ENCODE measurements at regions not wholly inside any gene's neighbourhood (a gene's known extent, or its start where the extent isn't known, plus 50 kb on each side); places are given as distances from the start of the nearest gene placed in this dataset.

DNA sequence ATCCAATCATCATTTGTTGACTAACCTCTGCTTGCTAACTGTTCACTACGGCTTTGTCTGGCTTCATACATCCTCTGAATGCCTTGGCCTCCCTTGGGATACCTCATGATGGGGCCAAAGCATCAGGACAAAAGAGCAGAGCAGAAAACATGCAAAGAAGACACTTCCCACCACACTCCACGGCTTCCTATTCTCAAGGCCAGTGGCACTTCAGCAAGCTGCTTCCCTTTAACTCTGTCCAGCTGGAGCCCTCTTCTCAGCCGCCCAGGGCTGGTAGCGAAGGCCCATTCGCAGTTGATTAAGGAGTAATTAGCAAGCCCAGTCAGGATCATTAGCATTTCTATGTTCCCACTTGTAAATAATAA is 224.3 kb upstream of the FGGY start:
- no peaks in the 10 kb centered on the region for H3K36me3 ChIP-seq (ENCODE audit: control insufficient read depth in 5 of 5, insufficient read depth in 5 of 5, low read length in 5 of 5)
- no peak overlapping the region for H3K9ac ChIP-seq (ENCODE audit: low read length in 5 of 5)
- H3K27ac ChIP-seq (ENCODE audit: low read depth, low read length), result peak overlapping the region; percentile 24
- H3K27me3 ChIP-seq (ENCODE audit: control insufficient read depth in 5 of 5, insufficient read depth in 4 of 5, low read length in 5 of 5), result no peaks in the 10 kb centered on the region
- H3K4me3 ChIP-seq (ENCODE audit: low read depth in 1 of 5, low read length in 5 of 5), result no peak overlapping the region
- H3K9me3 ChIP-seq (ENCODE audit: control insufficient read depth in 5 of 5, low read length in 5 of 5), result no peaks in the 10 kb centered on the region
- peaks cover 0 to 21% (median 6%) of the 10 kb centered on the region in 5 donors for H3K4me1 ChIP-seq (ENCODE audit: control insufficient read depth in 5 of 5, insufficient read depth in 5 of 5, low read length in 5 of 5)

DNA sequence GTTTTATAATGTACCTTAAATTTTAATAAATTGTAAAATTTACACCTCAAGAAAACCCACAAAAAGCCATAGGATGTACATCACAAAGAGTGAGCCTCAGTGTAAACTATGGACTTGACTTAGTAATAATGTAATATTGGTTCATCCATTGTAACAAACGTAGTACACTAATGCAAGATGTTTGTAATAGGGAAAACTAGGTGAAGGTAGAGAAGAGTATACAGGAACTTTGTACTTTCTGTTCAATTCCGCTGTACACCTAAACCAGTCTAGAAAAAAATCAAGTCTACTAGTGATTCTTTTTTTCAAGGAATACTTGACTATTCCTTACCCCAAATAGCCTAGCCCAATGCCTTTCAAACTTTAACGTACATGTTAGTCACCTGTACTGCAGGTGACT is 222.3 kb upstream of the FGGY start:
- Histone ChIP-seq H3K27ac (ENCODE audit: low read depth, low read length) (no peak overlapping the region), H3K9ac (ENCODE audit: low read length in 5 of 5) (no peak overlapping the region), H3K4me3 (ENCODE audit: low read depth in 1 of 5, low read length in 5 of 5) (no peak overlapping the region), H3K4me1 (ENCODE audit: control insufficient read depth in 5 of 5, insufficient read depth in 5 of 5, low read length in 5 of 5) (peaks cover 2 to 22% (median 6%) of the 10 kb centered on the region in 5 donors), H3K9me3 (ENCODE audit: control insufficient read depth in 5 of 5, low read length in 5 of 5) (no peaks in the 10 kb centered on the region), H3K36me3 (ENCODE audit: control insufficient read depth in 5 of 5, insufficient read depth in 5 of 5, low read length in 5 of 5) (no peaks in the 10 kb centered on the region), H3K27me3 (ENCODE audit: control insufficient read depth in 5 of 5, insufficient read depth in 4 of 5, low read length in 5 of 5) (no peaks in the 10 kb centered on the region)

DNA sequence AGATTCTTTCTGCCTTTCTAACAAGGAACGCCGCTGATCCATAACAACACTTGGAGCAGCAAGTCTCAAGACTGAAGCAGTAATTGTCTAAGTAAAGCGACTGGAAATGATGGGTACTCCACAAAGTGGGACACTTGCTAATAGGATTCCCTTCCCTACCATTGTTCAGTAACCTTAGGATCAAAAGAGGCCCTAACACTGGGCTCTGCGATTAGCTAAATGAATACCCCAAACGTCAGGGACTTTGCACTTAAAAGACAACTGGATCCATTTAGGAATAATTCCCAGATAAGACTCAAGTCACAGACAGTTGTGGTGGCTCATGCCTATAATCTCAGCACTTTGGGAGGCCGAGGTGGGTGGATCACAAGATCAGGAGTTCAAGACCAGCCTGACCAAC is 221.9 kb upstream of the FGGY start:
- Histone ChIP-seq H3K27ac (ENCODE audit: low read depth, low read length) (no peak overlapping the region), H3K9ac (ENCODE audit: low read length in 5 of 5) (no peak overlapping the region), H3K9me3 (ENCODE audit: control insufficient read depth in 5 of 5, low read length in 5 of 5) (no peaks in the 10 kb centered on the region), H3K36me3 (ENCODE audit: control insufficient read depth in 5 of 5, insufficient read depth in 5 of 5, low read length in 5 of 5) (no peaks in the 10 kb centered on the region), H3K4me3 (ENCODE audit: low read depth in 1 of 5, low read length in 5 of 5) (no peak overlapping the region), H3K4me1 (ENCODE audit: control insufficient read depth in 5 of 5, insufficient read depth in 5 of 5, low read length in 5 of 5) (peaks cover 2 to 26% (median 9%) of the 10 kb centered on the region in 5 donors), H3K27me3 (ENCODE audit: control insufficient read depth in 5 of 5, insufficient read depth in 4 of 5, low read length in 5 of 5) (no peaks in the 10 kb centered on the region)

DNA sequence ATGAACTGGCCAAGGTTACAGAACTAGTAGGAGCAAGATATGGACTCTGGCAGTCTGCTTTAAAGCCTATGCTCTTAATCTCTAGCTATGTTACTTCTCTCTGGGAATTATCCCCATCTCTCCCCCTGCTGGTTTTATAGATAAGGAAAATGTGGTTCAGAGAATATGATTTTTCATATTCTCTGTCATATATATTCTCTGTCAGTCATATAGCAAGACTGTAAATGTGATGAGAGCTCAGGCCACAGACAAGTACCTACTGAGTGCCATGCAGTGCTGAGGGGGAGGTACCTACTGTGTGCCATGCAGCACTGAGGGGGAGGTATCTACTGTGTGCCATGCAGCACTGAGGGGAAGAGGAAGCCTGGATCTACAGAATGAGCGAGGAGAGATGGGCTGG is 220.3 kb upstream of the FGGY start:
- H3K9me3 ChIP-seq (ENCODE audit: control insufficient read depth in 5 of 5, low read length in 5 of 5), result no peaks in the 10 kb centered on the region
- no peak overlapping the region for H3K9ac ChIP-seq (ENCODE audit: low read length in 5 of 5)
- H3K27me3 ChIP-seq (ENCODE audit: control insufficient read depth in 5 of 5, insufficient read depth in 4 of 5, low read length in 5 of 5), result no peaks in the 10 kb centered on the region
- no peaks in the 10 kb centered on the region for H3K36me3 ChIP-seq (ENCODE audit: control insufficient read depth in 5 of 5, insufficient read depth in 5 of 5, low read length in 5 of 5)
- peaks cover 2 to 21% (median 7%) of the 10 kb centered on the region in 5 donors for H3K4me1 ChIP-seq (ENCODE audit: control insufficient read depth in 5 of 5, insufficient read depth in 5 of 5, low read length in 5 of 5)
- no peak overlapping the region for H3K27ac ChIP-seq (ENCODE audit: low read depth, low read length)
- H3K4me3 ChIP-seq (ENCODE audit: low read depth in 1 of 5, low read length in 5 of 5), result no peak overlapping the region

DNA sequence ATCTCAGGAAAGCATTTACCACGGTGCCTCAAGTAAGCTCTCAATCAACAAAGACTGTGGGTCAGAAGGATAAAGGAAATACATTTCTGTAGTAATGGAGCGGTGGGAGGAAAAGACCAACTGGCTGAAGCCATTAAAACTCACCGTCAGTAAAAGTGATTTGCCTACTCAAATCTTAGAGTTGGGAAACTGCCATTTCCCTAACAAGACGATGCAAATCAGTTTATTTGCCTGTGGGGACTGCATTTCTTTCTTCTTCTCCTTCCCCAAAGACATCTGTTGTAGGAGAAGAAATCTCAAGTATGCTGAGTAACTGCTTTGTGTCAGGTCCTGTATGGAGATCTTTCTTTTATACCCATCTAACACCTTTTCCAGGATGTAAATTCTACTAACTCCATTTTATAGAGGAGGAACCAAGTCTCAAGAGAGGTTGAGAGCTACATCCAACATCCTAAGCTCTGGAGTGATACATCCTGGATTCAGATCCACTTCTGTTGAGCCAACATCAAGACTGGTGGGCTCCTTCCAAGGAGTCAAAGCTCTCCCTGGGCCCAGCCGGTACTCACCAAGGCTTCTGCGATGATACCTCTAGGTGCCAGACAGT is 219.3 kb upstream of the FGGY start:
- Histone ChIP-seq H3K4me1 (ENCODE audit: control insufficient read depth in 5 of 5, insufficient read depth in 5 of 5, low read length in 5 of 5) (peaks cover 0 to 12% (median 7%) of the 10 kb centered on the region in 5 donors), H3K4me3 (ENCODE audit: low read depth in 1 of 5, low read length in 5 of 5) (no peak overlapping the region), H3K27me3 (ENCODE audit: control insufficient read depth in 5 of 5, insufficient read depth in 4 of 5, low read length in 5 of 5) (no peaks in the 10 kb centered on the region), H3K36me3 (ENCODE audit: control insufficient read depth in 5 of 5, insufficient read depth in 5 of 5, low read length in 5 of 5) (no peaks in the 10 kb centered on the region), H3K27ac (ENCODE audit: low read depth, low read length) (no peak overlapping the region), H3K9me3 (ENCODE audit: control insufficient read depth in 5 of 5, low read length in 5 of 5) (no peaks in the 10 kb centered on the region), H3K9ac (ENCODE audit: low read length in 5 of 5) (no peak overlapping the region)

DNA sequence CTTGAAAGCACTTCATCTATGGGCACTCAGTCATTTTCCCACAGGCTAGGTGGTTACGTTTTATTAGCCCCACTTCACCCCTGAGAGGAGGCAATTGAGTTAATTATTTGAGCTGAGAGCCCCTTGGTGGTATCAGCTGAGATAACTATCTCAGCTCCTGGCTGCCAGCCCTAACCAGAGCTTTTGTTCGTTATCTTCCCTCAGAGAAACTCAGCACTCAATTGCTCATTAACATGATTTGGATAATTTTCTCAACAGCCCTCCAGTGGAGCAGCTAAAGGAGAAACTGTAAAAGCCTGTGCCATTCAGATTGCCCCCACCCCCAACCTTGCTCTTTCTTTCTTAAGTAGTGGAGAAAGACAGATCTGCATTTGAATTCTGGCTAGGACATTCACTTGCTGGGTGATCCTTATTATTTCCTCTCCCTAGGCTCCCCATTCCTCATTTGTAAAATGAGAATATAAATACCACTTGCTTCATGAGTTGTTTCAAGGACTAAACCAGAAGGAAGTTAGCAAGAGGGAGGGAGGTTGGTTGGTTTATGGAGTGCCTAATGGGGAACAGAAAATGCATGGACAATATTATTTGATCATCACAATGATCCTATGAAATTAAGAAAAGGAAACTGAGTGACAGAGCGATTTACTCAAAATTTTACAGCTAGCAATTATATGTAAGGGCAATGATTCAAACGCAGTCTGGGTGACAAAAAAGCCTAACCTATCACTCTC is 218.7 kb upstream of the FGGY start:
- no peak overlapping the region for H3K27ac ChIP-seq (ENCODE audit: low read depth, low read length)
- no peaks in the 10 kb centered on the region for H3K36me3 ChIP-seq (ENCODE audit: control insufficient read depth in 5 of 5, insufficient read depth in 5 of 5, low read length in 5 of 5)
- peaks cover 0 to 8% (median 7%) of the 10 kb centered on the region in 5 donors for H3K4me1 ChIP-seq (ENCODE audit: control insufficient read depth in 5 of 5, insufficient read depth in 5 of 5, low read length in 5 of 5)
- no peaks in the 10 kb centered on the region for H3K27me3 ChIP-seq (ENCODE audit: control insufficient read depth in 5 of 5, insufficient read depth in 4 of 5, low read length in 5 of 5)
- H3K9me3 ChIP-seq (ENCODE audit: control insufficient read depth in 5 of 5, low read length in 5 of 5), result no peaks in the 10 kb centered on the region
- H3K4me3 ChIP-seq (ENCODE audit: low read depth in 1 of 5, low read length in 5 of 5), result no peak overlapping the region
- H3K9ac ChIP-seq (ENCODE audit: low read length in 5 of 5), result no peak overlapping the region

DNA sequence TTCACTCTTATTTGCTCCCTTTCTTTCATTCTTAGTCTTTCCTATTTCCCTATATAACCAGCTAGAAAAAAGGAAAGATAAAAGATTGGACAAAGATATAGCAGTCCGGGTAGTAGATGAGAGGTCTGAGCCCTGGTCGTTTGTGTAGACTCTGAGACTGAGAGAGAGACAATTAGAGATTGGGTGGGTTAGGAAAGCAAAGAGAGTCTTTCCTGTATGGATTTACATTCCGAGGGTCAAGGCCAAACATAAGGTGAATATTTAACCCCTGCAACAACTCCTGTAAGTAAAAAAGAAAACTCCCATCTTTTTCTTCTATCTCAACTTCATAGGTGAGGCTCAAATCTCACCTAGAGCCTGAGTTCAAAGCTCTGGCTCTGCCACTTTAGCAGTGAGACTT is 218.0 kb upstream of the FGGY start:
- Histone ChIP-seq H3K9me3 (ENCODE audit: control insufficient read depth in 5 of 5, low read length in 5 of 5) (no peaks in the 10 kb centered on the region), H3K9ac (ENCODE audit: low read length in 5 of 5) (no peak overlapping the region), H3K27me3 (ENCODE audit: control insufficient read depth in 5 of 5, insufficient read depth in 4 of 5, low read length in 5 of 5) (no peaks in the 10 kb centered on the region), H3K36me3 (ENCODE audit: control insufficient read depth in 5 of 5, insufficient read depth in 5 of 5, low read length in 5 of 5) (no peaks in the 10 kb centered on the region), H3K4me3 (ENCODE audit: low read depth in 1 of 5, low read length in 5 of 5) (no peak overlapping the region), H3K4me1 (ENCODE audit: control insufficient read depth in 5 of 5, insufficient read depth in 5 of 5, low read length in 5 of 5) (peaks cover 0 to 15% (median 7%) of the 10 kb centered on the region in 5 donors), H3K27ac (ENCODE audit: low read depth, low read length) (no peak overlapping the region)

DNA sequence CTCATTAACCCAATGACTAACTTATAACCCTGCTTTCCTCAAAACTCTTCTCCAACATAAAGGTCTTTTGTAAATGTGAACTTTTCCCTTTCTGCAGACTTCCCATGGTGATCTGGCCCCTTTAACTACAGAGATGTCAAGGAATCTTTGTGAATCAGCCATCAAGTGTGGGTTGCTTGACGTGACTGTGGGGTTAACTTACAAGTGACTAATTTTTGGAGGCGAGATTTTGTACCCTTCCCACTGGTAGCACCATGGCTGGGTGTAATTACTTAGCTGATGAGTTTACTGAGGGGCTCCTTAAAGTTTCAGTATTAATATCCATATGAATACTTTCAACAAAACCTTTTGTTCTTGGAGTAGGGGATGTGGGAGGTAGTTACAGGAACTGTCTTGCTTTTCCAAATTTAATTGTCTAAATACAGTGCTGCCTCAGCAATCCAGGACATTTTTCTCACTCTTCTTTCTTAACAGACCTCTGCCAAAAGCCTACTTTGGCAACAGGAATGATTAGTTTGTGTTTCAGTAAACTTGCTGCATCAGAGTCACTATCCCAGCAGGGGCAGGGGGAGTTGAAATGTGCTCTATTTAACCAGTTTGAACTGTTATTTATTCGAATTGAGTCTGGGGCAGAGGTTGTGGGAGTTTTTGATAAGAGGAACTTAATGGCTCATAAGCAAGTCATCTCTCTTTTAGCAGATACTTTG is 217.3 kb upstream of the FGGY start:
- Histone ChIP-seq H3K9ac (ENCODE audit: low read length in 5 of 5) (no peak overlapping the region), H3K27ac (ENCODE audit: low read depth, low read length) (no peak overlapping the region), H3K4me1 (ENCODE audit: control insufficient read depth in 5 of 5, insufficient read depth in 5 of 5, low read length in 5 of 5) (peaks cover 0 to 22% (median 9%) of the 10 kb centered on the region in 5 donors)

DNA sequence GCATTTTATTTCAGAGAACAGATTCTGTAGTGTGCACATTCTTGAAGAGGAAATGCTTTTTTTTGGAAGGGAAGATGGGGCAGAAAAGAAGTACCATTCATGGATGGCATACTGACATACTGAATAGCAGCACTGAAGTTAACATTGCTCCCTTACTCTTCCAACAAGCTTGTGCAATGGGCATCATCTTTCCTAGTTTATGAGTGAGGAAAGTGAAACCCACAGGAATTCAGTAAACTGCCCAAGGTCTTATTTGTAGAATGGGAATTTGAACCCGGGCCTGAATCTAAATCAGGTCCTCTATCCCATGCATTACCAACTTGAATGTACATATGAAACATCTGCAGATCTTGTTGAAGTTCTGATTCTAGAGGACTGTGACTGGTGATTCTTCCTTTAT is 215.7 kb upstream of the FGGY start:
- H3K9ac ChIP-seq (ENCODE audit: low read length in 5 of 5), result no peak overlapping the region
- H3K4me1 ChIP-seq (ENCODE audit: control insufficient read depth in 5 of 5, insufficient read depth in 5 of 5, low read length in 5 of 5), result peaks cover 0 to 30% (median 9%) of the 10 kb centered on the region in 5 donors
- no peak overlapping the region for H3K4me3 ChIP-seq (ENCODE audit: low read depth in 1 of 5, low read length in 5 of 5)
- no peak overlapping the region for H3K27ac ChIP-seq (ENCODE audit: low read depth, low read length)
- H3K36me3 ChIP-seq (ENCODE audit: control insufficient read depth in 5 of 5, insufficient read depth in 5 of 5, low read length in 5 of 5), result no peaks in the 10 kb centered on the region
- H3K27me3 ChIP-seq (ENCODE audit: control insufficient read depth in 5 of 5, insufficient read depth in 4 of 5, low read length in 5 of 5), result no peaks in the 10 kb centered on the region
- H3K9me3 ChIP-seq (ENCODE audit: control insufficient read depth in 5 of 5, low read length in 5 of 5), result no peaks in the 10 kb centered on the region

More for the DNA sequence above, 217.3 kb upstream of the FGGY start:
- H3K4me3 ChIP-seq (ENCODE audit: low read depth in 1 of 5, low read length in 5 of 5), result no peak overlapping the region
- no peaks in the 10 kb centered on the region for H3K9me3 ChIP-seq (ENCODE audit: control insufficient read depth in 5 of 5, low read length in 5 of 5)
- no peaks in the 10 kb centered on the region for H3K27me3 ChIP-seq (ENCODE audit: control insufficient read depth in 5 of 5, insufficient read depth in 4 of 5, low read length in 5 of 5)
- no peaks in the 10 kb centered on the region for H3K36me3 ChIP-seq (ENCODE audit: control insufficient read depth in 5 of 5, insufficient read depth in 5 of 5, low read length in 5 of 5)

DNA sequence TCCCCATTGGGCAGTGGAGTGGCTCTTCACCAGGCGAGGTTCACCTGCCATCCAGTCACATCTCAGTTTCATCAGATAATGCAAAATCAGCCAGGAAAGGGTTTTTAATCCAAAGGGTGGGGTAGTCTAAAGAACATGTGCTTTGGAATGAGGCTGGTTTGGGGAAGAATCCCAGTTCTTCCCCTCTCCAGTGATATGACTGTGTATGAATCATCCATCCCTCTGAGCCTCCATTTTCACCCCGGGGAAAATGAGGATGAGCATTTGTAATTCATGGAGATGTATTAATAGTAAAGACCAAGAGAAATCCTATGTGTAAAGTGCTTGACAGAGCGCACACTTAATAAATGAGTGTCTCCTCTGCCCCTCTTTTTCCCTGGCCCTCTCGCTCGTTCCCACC is 215.1 kb upstream of the FGGY start:
- Histone ChIP-seq H3K9me3 (ENCODE audit: control insufficient read depth in 5 of 5, low read length in 5 of 5) (no peaks in the 10 kb centered on the region), H3K36me3 (ENCODE audit: control insufficient read depth in 5 of 5, insufficient read depth in 5 of 5, low read length in 5 of 5) (no peaks in the 10 kb centered on the region), H3K27me3 (ENCODE audit: control insufficient read depth in 5 of 5, insufficient read depth in 4 of 5, low read length in 5 of 5) (no peaks in the 10 kb centered on the region), H3K4me3 (ENCODE audit: low read depth in 1 of 5, low read length in 5 of 5) (no peak overlapping the region), H3K27ac (ENCODE audit: low read depth, low read length) (no peak overlapping the region), H3K4me1 (ENCODE audit: control insufficient read depth in 5 of 5, insufficient read depth in 5 of 5, low read length in 5 of 5) (peaks cover 0 to 30% (median 9%) of the 10 kb centered on the region in 5 donors), H3K9ac (ENCODE audit: low read length in 5 of 5) (no peak overlapping the region)

Data from subcutaneous abdominal adipose tissue (tissue), 5 donors.